HG03039 (cell line): ENCODE measurements at regions not wholly inside any gene's neighbourhood (a gene's known extent, or its start where the extent isn't known, plus 50 kb on each side); places are given as distances from the start of the nearest gene placed in this dataset.
"Not testable (repeated sequence)": the region's sequence is repeated elsewhere in the genome, so short reads cannot be mapped to it uniquely, and the experiment has no call there.

Source experiments
- ATAC-seq: cut with Tn5 transposase; IDR thresholded peaks from one replicate; pipeline ENCODE4 v1.9.1; 2021; ENCODE audit warnings: mild to moderate bottlenecking, moderate library complexity; ENCODE audit not compliant: unreplicated experiment

GRCh38 chr11:134980819-134981710 is 569.0 kb upstream of the B3GAT1 start:
- ATAC-seq = no peak

GRCh38 chr11:134979089-134979457 is 567.0 kb upstream of the B3GAT1 start:
- not testable (repeated sequence) for ATAC-seq

GRCh38 chr11:134978388-134979088 is 566.5 kb upstream of the B3GAT1 start:
- no peak for ATAC-seq

- ATAC-seq = no peak
These were observed 564.5 kb upstream of the B3GAT1 start for GRCh38 chr11:134976551-134976950.

- ATAC-seq = no peak
These were observed 563.9 kb upstream of the B3GAT1 start for GRCh38 chr11:134975866-134976376.

- no peak for ATAC-seq
These were observed 561.8 kb upstream of the B3GAT1 start for GRCh38 chr11:134973801-134974200.

- no peak for ATAC-seq
These were observed 559.3 kb upstream of the B3GAT1 start for GRCh38 chr11:134971381-134971780.

GRCh38 chr11:134967746-134968145 is 555.7 kb upstream of the B3GAT1 start:
- no peak for ATAC-seq

- ATAC-seq = not testable (repeated sequence)
These were observed 549.3 kb upstream of the B3GAT1 start for GRCh38 chr11:134961386-134961785.

- no peak for ATAC-seq
These were observed 546.8 kb upstream of the B3GAT1 start for GRCh38 chr11:134958870-134959269.

- ATAC-seq = no peak
These were observed 546.2 kb upstream of the B3GAT1 start for GRCh38 chr11:134958336-134958640.

- ATAC-seq = no peak
These were observed 545.7 kb upstream of the B3GAT1 start for GRCh38 chr11:134957540-134958335.

GRCh38 chr11:134956450-134957210 is 544.6 kb upstream of the B3GAT1 start:
- ATAC-seq = no peak

GRCh38 chr11:134955970-134956369 is 543.9 kb upstream of the B3GAT1 start:
- ATAC-seq = not testable (repeated sequence)

- ATAC-seq = no peak
These were observed 543.2 kb upstream of the B3GAT1 start for GRCh38 chr11:134955281-134955680.

- not testable (repeated sequence) for ATAC-seq
These were observed 542.4 kb upstream of the B3GAT1 start for GRCh38 chr11:134954456-134954855.

GRCh38 chr11:134953417-134953970 is 541.5 kb upstream of the B3GAT1 start:
- ATAC-seq = not testable (repeated sequence)

GRCh38 chr11:134951305-134951700 is 539.3 kb upstream of the B3GAT1 start:
- no peak for ATAC-seq

- no peak for ATAC-seq
These were observed 538.8 kb upstream of the B3GAT1 start for GRCh38 chr11:134950692-134951304.
